ENCODE measurements at regions not wholly inside any gene's neighbourhood (a gene's known extent, or its start where the extent isn't known, plus 50 kb on each side); places are given as distances from the start of the nearest gene placed in this dataset.

GRCh38 chr3:194003114-194004057, 132.6 kb upstream of the HES1 start (continued):
- no peak for TF ChIP-seq ZBTB11 (tag by site-specific recombination; conservative IDR thresholded peaks at IDR 0.05; ENCODE audit: low read depth)
- TF ChIP-seq ZNF558 (tag by site-specific recombination; IDR thresholded peaks at IDR 0.05) = peak; percentile 51
- TF ChIP-seq KLF9 (tag by site-specific recombination; IDR thresholded peaks at IDR 0.05; ENCODE audit: low read depth) = peak; percentile 44
- no peak for TF ChIP-seq MEIS1 (CRISPR knock-in tag; IDR thresholded peaks at IDR 0.05; ENCODE audit: borderline replicate concordance)
- TF ChIP-seq ZNF416 (tag by site-specific recombination; IDR thresholded peaks at IDR 0.05) = no peak
- no peak for TF ChIP-seq ZBTB6 (tag by site-specific recombination; IDR thresholded peaks at IDR 0.05)
- TF ChIP-seq ZBTB49 (tag by site-specific recombination; IDR thresholded peaks at IDR 0.05; ENCODE audit: low read depth) = no peak
- TF ChIP-seq ZNF426 (tag by site-specific recombination; IDR thresholded peaks at IDR 0.05) = no peak
- no peak for TF ChIP-seq ZNF544 (tag by site-specific recombination; IDR thresholded peaks at IDR 0.05)
- peak; percentile 80; the same call in 1 of the 2 replicates for TF ChIP-seq ZNF660 (tag by site-specific recombination; IDR thresholded peaks at IDR 0.05)
- TF ChIP-seq ZNF423 (tag by site-specific recombination; IDR thresholded peaks at IDR 0.05) = peak; percentile 93
- TF ChIP-seq ZNF391 (tag by site-specific recombination; IDR thresholded peaks at IDR 0.05; ENCODE audit: borderline replicate concordance, low read depth) = no peak
- TF ChIP-seq PBX3 (CRISPR knock-in tag; IDR thresholded peaks at IDR 0.05) = no peak
- no peak for TF ChIP-seq ZNF585B (tag by site-specific recombination; IDR thresholded peaks at IDR 0.05)
- TF ChIP-seq ZNF626 (tag by site-specific recombination; IDR thresholded peaks at IDR 0.05) = no peak
- TF ChIP-seq ZNF449 (tag by site-specific recombination; IDR thresholded peaks at IDR 0.05) = peak; percentile 51
- TF ChIP-seq ZNF341 (tag by site-specific recombination; IDR thresholded peaks at IDR 0.05; ENCODE audit: low read depth) = peak; percentile 52
- no peak for TF ChIP-seq ZNF362 (tag by site-specific recombination; IDR thresholded peaks at IDR 0.05)
- TF ChIP-seq ZIC2 (tag by site-specific recombination; IDR thresholded peaks at IDR 0.05) = peak; percentile 76
- no peak for TF ChIP-seq ZSCAN23 (tag by site-specific recombination; IDR thresholded peaks at IDR 0.05)
- TF ChIP-seq ZNF510 (tag by site-specific recombination; IDR thresholded peaks at IDR 0.05; ENCODE audit: insufficient replicate concordance) = no peak
- peak; percentile 75 for TF ChIP-seq GLIS1 (tag by site-specific recombination; IDR thresholded peaks at IDR 0.05)
- TF ChIP-seq OVOL3 (tag by site-specific recombination; IDR thresholded peaks at IDR 0.05) = no peak
- no peak for TF ChIP-seq GLI4 (tag by site-specific recombination; IDR thresholded peaks at IDR 0.05)
- TF ChIP-seq ZNF433 (tag by site-specific recombination; IDR thresholded peaks at IDR 0.05; ENCODE audit: low read depth) = no peak
- no peak for TF ChIP-seq SETDB1 (IDR thresholded peaks at IDR 0.05; ENCODE audit: insufficient read length, low read length)
- TF ChIP-seq ZBTB7A (tag by site-specific recombination; IDR thresholded peaks at IDR 0.05; ENCODE audit: low read depth) = peak; percentile 41
- peak; percentile 48; the same call in 1 of the 2 replicates for TF ChIP-seq ZNF394 (tag by site-specific recombination; IDR thresholded peaks at IDR 0.05; ENCODE audit: borderline replicate concordance)
- no peak for TF ChIP-seq RBAK (tag by site-specific recombination; IDR thresholded peaks at IDR 0.05)

Data from HEK293 (cell line).